NCI-H69 (cell line): ENCODE measurements at regions not wholly inside any gene's neighbourhood (a gene's known extent, or its start where the extent isn't known, plus 50 kb on each side); places are given as distances from the start of the nearest gene placed in this dataset.

Source experiments
- DNase-seq: peaks from one replicate; lab custom pipeline; 2025; lab: John Stamatoyannopoulos, UW

GRCh38 chr7:130966246-130967009 is 232.4 kb upstream of the KLF14 start:
- DNase-seq: no peak

GRCh38 chr7:130970196-130970595 is 236.2 kb upstream of the KLF14 start:
- DNase-seq: no peak

- DNase-seq: no peak
Observed at GRCh38 chr7:130970696-130971095, 236.7 kb upstream of the KLF14 start.

GRCh38 chr7:130971297-130971696 is 237.3 kb upstream of the KLF14 start:
- no peak for DNase-seq

GRCh38 chr7:130972201-130972600 is 238.2 kb upstream of the KLF14 start:
- DNase-seq: no peak

- no peak for DNase-seq
Observed at GRCh38 chr7:130973637-130974036, 239.6 kb upstream of the KLF14 start.

GRCh38 chr7:130974169-130974568 is 240.2 kb upstream of the KLF14 start:
- DNase-seq: no peak

- no peak for DNase-seq
Observed at GRCh38 chr7:130974794-130975193, 240.8 kb upstream of the KLF14 start.

GRCh38 chr7:130975731-130976130 is 241.7 kb upstream of the KLF14 start:
- DNase-seq: no peak

GRCh38 chr7:130982160-130982638 is 248.2 kb upstream of the KLF14 start:
- DNase-seq: peak; percentile 56

GRCh38 chr7:130982651-130983050 is 248.6 kb upstream of the KLF14 start:
- DNase-seq: no peak

- DNase-seq: no peak
Observed at GRCh38 chr7:130985361-130985760, 251.4 kb upstream of the KLF14 start.

- DNase-seq: no peak
Observed at GRCh38 chr7:130986261-130986690, 252.3 kb upstream of the KLF14 start.

GRCh38 chr7:130987092-130987491 is 253.1 kb upstream of the KLF14 start:
- no peak for DNase-seq

GRCh38 chr7:130988443-130988842 is 254.4 kb upstream of the KLF14 start:
- peak; percentile 37 for DNase-seq

- no peak for DNase-seq
Observed at GRCh38 chr7:130989101-130989795, 255.2 kb upstream of the KLF14 start.

GRCh38 chr7:130990178-130990832 is 256.3 kb upstream of the KLF14 start:
- no peak for DNase-seq

- no peak for DNase-seq
Observed at GRCh38 chr7:130993671-130994365, 259.8 kb upstream of the KLF14 start.

GRCh38 chr7:130994378-130995115 is 260.5 kb upstream of the KLF14 start:
- no peak for DNase-seq

- DNase-seq: no peak
Observed at GRCh38 chr7:130995252-130996081, 261.5 kb upstream of the KLF14 start.
